Astrocyte (in vitro differentiated cells and primary cell): ENCODE measurements at regions not wholly inside any gene's neighbourhood (a gene's known extent, or its start where the extent isn't known, plus 50 kb on each side); places are given as distances from the start of the nearest gene placed in this dataset.

Source experiments
- DNase-seq: peaks from one replicate; pipeline ENCODE4 v3.0.0-alpha.2; 2010; ENCODE audit warnings: low read depth
- FAIRE-seq: peaks from 2 replicates; lab custom pipeline; 2011; peaks lifted over from hg19 to GRCh38; lab: Jason Lieb, UNC
- H2AFZ ChIP-seq: 2 replicates; pipeline ENCODE4 v1.6.0; 2012; ENCODE audit warnings: low read depth, low read length, inconsistent platforms
- H3K27ac ChIP-seq: 2 replicates; pipeline ENCODE4 v1.5.1; 2011; ENCODE audit warnings: low read depth, low read length, inconsistent platforms
- H3K27me3 ChIP-seq: 2 replicates; pipeline ENCODE4 v1.6.0; 2011; ENCODE audit warnings: low read length, inconsistent platforms; ENCODE audit not compliant: insufficient read depth
- H3K36me3 ChIP-seq: 2 replicates; pipeline ENCODE4 v1.5.1; 2011; ENCODE audit warnings: low read length, inconsistent platforms; ENCODE audit not compliant: insufficient read depth
- H3K4me1 ChIP-seq: 2 replicates; pipeline ENCODE4 v1.5.1; 2011; ENCODE audit warnings: low read length, inconsistent platforms; ENCODE audit not compliant: insufficient read depth
- H3K4me2 ChIP-seq: 2 replicates; pipeline ENCODE4 v1.6.0; 2012; ENCODE audit warnings: low read length, inconsistent platforms
- H3K4me3 ChIP-seq: 2 replicates; pipeline ENCODE4 v1.5.1; 2011; ENCODE audit warnings: low read depth, mild to moderate bottlenecking, low read length, inconsistent platforms; ENCODE audit not compliant: insufficient read depth
- H3K79me2 ChIP-seq: 2 replicates; pipeline ENCODE4 v1.6.0; 2012; ENCODE audit warnings: mild to moderate bottlenecking, low read length, inconsistent platforms; ENCODE audit not compliant: insufficient read depth
- H3K9ac ChIP-seq: 2 replicates; pipeline ENCODE4 v1.6.0; 2012; ENCODE audit warnings: mild to moderate bottlenecking, low read length, inconsistent platforms
- H3K9me3 ChIP-seq: 2 replicates; pipeline ENCODE4 v1.5.1; 2012; ENCODE audit warnings: low read depth, mild to moderate bottlenecking, low read length, inconsistent platforms; ENCODE audit not compliant: insufficient read depth
- H4K20me1 ChIP-seq: 2 replicates; pipeline ENCODE4 v1.6.0; 2012; ENCODE audit warnings: low read length, inconsistent platforms; ENCODE audit not compliant: insufficient read depth
- H3K27ac Mint-ChIP-seq: one replicate; pipeline ENCODE4 v1.8.0; 2021; ENCODE audit warnings: mild to moderate bottlenecking, mixed read lengths; ENCODE audit not compliant: unreplicated experiment
- H3K27me3 Mint-ChIP-seq: one replicate; pipeline ENCODE4 v1.8.0; 2021; ENCODE audit warnings: low read depth, mixed read lengths; ENCODE audit not compliant: unreplicated experiment
- H3K36me3 Mint-ChIP-seq: one replicate; pipeline ENCODE4 v1.8.0; 2021; ENCODE audit warnings: low read depth, mixed read lengths; ENCODE audit not compliant: unreplicated experiment
- H3K4me1 Mint-ChIP-seq: one replicate; pipeline ENCODE4 v1.8.0; 2021; ENCODE audit warnings: low read depth, mixed read lengths; ENCODE audit not compliant: unreplicated experiment
- H3K4me3 Mint-ChIP-seq: one replicate; pipeline ENCODE4 v1.8.0; 2021; ENCODE audit warnings: mild to moderate bottlenecking, moderate library complexity, mixed read lengths; ENCODE audit not compliant: unreplicated experiment
- H3K9me3 Mint-ChIP-seq: one replicate; pipeline ENCODE4 v1.8.0; 2021; ENCODE audit warnings: mild to moderate bottlenecking, mixed read lengths; ENCODE audit not compliant: unreplicated experiment
- CTCF ChIP-seq: IDR thresholded peaks from 2 replicates; pipeline ENCODE4 v1.5.1; 2011; ENCODE audit warnings: low read depth, mild to moderate bottlenecking, inconsistent platforms, low read length, moderate library complexity; ENCODE audit not compliant: insufficient read depth
- EZH2 ChIP-seq: IDR thresholded peaks from 2 replicates; pipeline ENCODE4 v1.6.1; 2012; ENCODE audit warnings: mild to moderate bottlenecking, low read length, inconsistent platforms; ENCODE audit not compliant: insufficient read depth

- no peak for TF ChIP-seq CTCF
- TF ChIP-seq EZH2, result no peak
- H3K27me3 Mint-ChIP-seq, result peaks cover 2% of the 10 kb centered on the region
Observed at GRCh38 chr6:145370559-145370958, 364.8 kb downstream of the EPM2A start.

GRCh38 chr6:145372671-145373151 is 362.6 kb downstream of the EPM2A start:
- H3K79me2 ChIP-seq, result no peaks in the 10 kb centered on the region
- no peak overlapping the region for H3K4me2 ChIP-seq
- H3K36me3 ChIP-seq, result no peaks in the 10 kb centered on the region
- H4K20me1 ChIP-seq, result no peaks in the 10 kb centered on the region
- Mint-ChIP-seq H3K9me3 (peaks cover 2% of the 10 kb centered on the region), H3K4me1 (no peaks in the 10 kb centered on the region), H3K4me3 (no peak overlapping the region), H3K27ac (no peak overlapping the region), H3K27me3 (peaks cover 2% of the 10 kb centered on the region), H3K36me3 (no peaks in the 10 kb centered on the region)
- TF ChIP-seq CTCF (no peak), EZH2 (no peak)
- H3K27ac ChIP-seq, result no peak overlapping the region
- peak overlapping the region; percentile 27 for H2AFZ ChIP-seq
- H3K4me1 ChIP-seq, result no peaks in the 10 kb centered on the region
- H3K27me3 ChIP-seq, result no peaks in the 10 kb centered on the region
- DNase-seq (peak; percentile 22), FAIRE-seq (no peak)
- no peak overlapping the region for H3K4me3 ChIP-seq
- no peaks in the 10 kb centered on the region for H3K9me3 ChIP-seq
- no peak overlapping the region for H3K9ac ChIP-seq

More at GRCh38 chr6:145370559-145370958, 364.8 kb downstream of the EPM2A start:
- Mint-ChIP-seq H3K4me1 (no peaks in the 10 kb centered on the region), H3K27ac (no peak overlapping the region), H3K36me3 (no peaks in the 10 kb centered on the region), H3K4me3 (no peak overlapping the region), H3K9me3 (no peaks in the 10 kb centered on the region)
- H2AFZ ChIP-seq, result no peak overlapping the region
- H3K9me3 ChIP-seq, result no peaks in the 10 kb centered on the region
- no peak overlapping the region for H3K27ac ChIP-seq
- H3K36me3 ChIP-seq, result no peaks in the 10 kb centered on the region
- H3K79me2 ChIP-seq, result no peaks in the 10 kb centered on the region
- no peaks in the 10 kb centered on the region for H3K27me3 ChIP-seq
- no peak overlapping the region for H3K4me2 ChIP-seq
- no peak for DNase-seq
- H4K20me1 ChIP-seq, result no peaks in the 10 kb centered on the region
- no peaks in the 10 kb centered on the region for H3K4me1 ChIP-seq
- H3K4me3 ChIP-seq, result no peak overlapping the region
- FAIRE-seq, result no peak
- H3K9ac ChIP-seq, result no peak overlapping the region

- Histone ChIP-seq H2AFZ (no peak overlapping the region), H3K4me2 (no peak overlapping the region), H3K9me3 (no peaks in the 10 kb centered on the region), H3K9ac (no peak overlapping the region), H3K79me2 (no peaks in the 10 kb centered on the region), H3K4me3 (no peak overlapping the region), H3K36me3 (no peaks in the 10 kb centered on the region), H3K27ac (no peak overlapping the region), H3K4me1 (no peaks in the 10 kb centered on the region), H3K27me3 (no peaks in the 10 kb centered on the region), H4K20me1 (no peaks in the 10 kb centered on the region)
- FAIRE-seq, result no peak
- no peak for DNase-seq
- H3K27ac Mint-ChIP-seq, result no peak overlapping the region
- H3K36me3 Mint-ChIP-seq, result no peaks in the 10 kb centered on the region
- H3K27me3 Mint-ChIP-seq, result no peaks in the 10 kb centered on the region
- H3K4me3 Mint-ChIP-seq, result no peak overlapping the region
- H3K9me3 Mint-ChIP-seq, result peaks cover 2% of the 10 kb centered on the region
- no peaks in the 10 kb centered on the region for H3K4me1 Mint-ChIP-seq
- no peak for TF ChIP-seq CTCF
- no peak for TF ChIP-seq EZH2
Observed at GRCh38 chr6:145373826-145374225, 361.5 kb downstream of the EPM2A start.
